ENCODE measurements at regions not wholly inside any gene's neighbourhood (a gene's known extent, or its start where the extent isn't known, plus 50 kb on each side); places are given as distances from the start of the nearest gene placed in this dataset.

- no peak for DNase-seq
These were observed 186.9 kb upstream of the VRK2 start for GRCh38 chr2:57859755-57860154.

GRCh38 chr2:57862153-57862552 is 184.5 kb upstream of the VRK2 start:
- no peak for DNase-seq

GRCh38 chr2:57862727-57863126 is 183.9 kb upstream of the VRK2 start:
- no peak for DNase-seq

GRCh38 chr2:57864926-57865325 is 181.7 kb upstream of the VRK2 start:
- DNase-seq, result no peak

- DNase-seq, result no peak
These were observed 178.9 kb upstream of the VRK2 start for GRCh38 chr2:57867730-57868129.

- no peak for DNase-seq
These were observed 177.9 kb upstream of the VRK2 start for GRCh38 chr2:57868619-57869139.

GRCh38 chr2:57869758-57870344 is 176.8 kb upstream of the VRK2 start:
- no peak for DNase-seq

GRCh38 chr2:57876313-57876712 is 170.3 kb upstream of the VRK2 start:
- DNase-seq, result no peak

- no peak for DNase-seq
These were observed 168.8 kb upstream of the VRK2 start for GRCh38 chr2:57877811-57878170.

GRCh38 chr2:57878171-57878865 is 168.3 kb upstream of the VRK2 start:
- no peak for DNase-seq

- no peak for DNase-seq
These were observed 167.8 kb upstream of the VRK2 start for GRCh38 chr2:57878866-57879210.

- no peak for DNase-seq
These were observed 166.2 kb upstream of the VRK2 start for GRCh38 chr2:57880446-57880845.

GRCh38 chr2:57880967-57881366 is 165.6 kb upstream of the VRK2 start:
- DNase-seq, result no peak

- DNase-seq, result no peak
These were observed 164.4 kb upstream of the VRK2 start for GRCh38 chr2:57881998-57882888.

- DNase-seq, result peak; percentile 44
These were observed 163.6 kb upstream of the VRK2 start for GRCh38 chr2:57882895-57883515.

GRCh38 chr2:57884281-57884680 is 162.3 kb upstream of the VRK2 start:
- DNase-seq, result no peak

- no peak for DNase-seq
These were observed 160.9 kb upstream of the VRK2 start for GRCh38 chr2:57885742-57886141.

GRCh38 chr2:57886161-57886786 is 160.3 kb upstream of the VRK2 start:
- no peak for DNase-seq

GRCh38 chr2:57888463-57888862 is 158.1 kb upstream of the VRK2 start:
- DNase-seq, result no peak

- no peak for DNase-seq
These were observed 156.1 kb upstream of the VRK2 start for GRCh38 chr2:57890464-57890863.

- no peak for DNase-seq
These were observed 155.4 kb upstream of the VRK2 start for GRCh38 chr2:57891086-57891712.

- DNase-seq, result no peak
These were observed 153.7 kb upstream of the VRK2 start for GRCh38 chr2:57892920-57893319.
